B cell (primary cell): ENCODE measurements at regions not wholly inside any gene's neighbourhood (a gene's known extent, or its start where the extent isn't known, plus 50 kb on each side); places are given as distances from the start of the nearest gene placed in this dataset.

ENCODE experiments used
- ATAC-seq: fragments of 200-7000 bp; cut with Tn5 transposase; one replicate; pipeline ENCODE4 v1.10.0; 2021; ENCODE audit warnings: low read depth, mild to moderate bottlenecking, moderate number of reproducible peaks, moderate library complexity
- CTCF ChIA-PET: fragments of 350-600 bp; sonication (Branson Sonifier 250); formaldehyde crosslinking; loops from one replicate; lab custom pipeline; 2021; ENCODE audit warnings: antibody characterized with exemption, inconsistent platforms; lab: Charles Lee
- POLR2A ChIA-PET: fragments of 350-600 bp; sonication (Branson Sonifier 250); formaldehyde crosslinking; loops from one replicate; lab custom pipeline; 2021; ENCODE audit warnings: antibody characterized with exemption; lab: Charles Lee
- DNase-seq: peaks from one replicate; pipeline ENCODE4 v3.0.0; 2013
- H2AFZ ChIP-seq: 2 replicates; pipeline ENCODE4 v1.6.1; 2012; ENCODE audit warnings: mild to moderate bottlenecking, low read depth, low read length; ENCODE audit not compliant: insufficient read depth, poor library complexity, severe bottlenecking
- H3K27ac ChIP-seq, 2 donors: 1 replicate in 1 of 2; 2 replicates in 1 of 2; pipeline ENCODE4 v1.5.1; 2012 to 2013; ENCODE audit warnings: low read length in 2 of 2, mild to moderate bottlenecking in 2 of 2, moderate library complexity in 1 of 2
- H3K27me3 ChIP-seq, 4 experiments: fragments of 200-600 bp in 1 of 4; sonication (generic) in 1 of 4; replicated peaks in 1 of 4; 1 replicate in 2 of 4; 2 replicates in 2 of 4; pipeline versions ENCODE4 v1.6.1 to v1.7.0; 2013 to 2016; ENCODE audit warnings: low read length in 3 of 4, mild to moderate bottlenecking in 2 of 4, mixed read lengths in 1 of 4, moderate library complexity in 1 of 4; ENCODE audit not compliant: insufficient read depth in 4 of 4, control insufficient read depth in 3 of 4; ENCODE audit errors: control extremely low read depth in 1 of 4
- H3K36me3 ChIP-seq, 2 experiments: replicated peaks in 1 of 2; 1 replicate in 1 of 2; 2 replicates in 1 of 2; pipeline versions ENCODE4 v1.6.1 to v1.7.1; 2013; ENCODE audit warnings: low read length in 1 of 2; ENCODE audit not compliant: insufficient read depth in 2 of 2, control insufficient read depth in 1 of 2; ENCODE audit errors: control extremely low read depth in 1 of 2, extremely low read depth in 1 of 2
- H3K4me1 ChIP-seq, 2 donors: fragments of 200-600 bp in 1 of 2; sonication (generic) in 1 of 2; 1 replicate in 1 of 2; 2 replicates in 1 of 2; pipeline versions ENCODE4 v1.5.1 to v1.6.1; 2013 to 2017; ENCODE audit warnings: low read length in 2 of 2; ENCODE audit not compliant: control insufficient read depth in 2 of 2, insufficient read depth in 2 of 2
- H3K4me2 ChIP-seq: replicated peaks from 2 replicates; pipeline ENCODE3; 2012; ENCODE audit warnings: mild to moderate bottlenecking, low read depth, low read length; ENCODE audit not compliant: poor library complexity, severe bottlenecking
- H3K4me3 ChIP-seq, 5 experiments: fragments of 200-600 bp in 1 of 5; sonication (generic) in 1 of 5; 1 replicate in 3 of 5; 2 replicates in 2 of 5; pipeline versions ENCODE4 v1.5.1 to v1.7.0; 2011 to 2016; ENCODE audit warnings: low read length in 4 of 5, mild to moderate bottlenecking in 4 of 5, low read depth in 2 of 5, control low read depth in 1 of 5, moderate library complexity in 1 of 5; ENCODE audit not compliant: insufficient read depth in 1 of 5; ENCODE audit errors: control extremely low read depth in 1 of 5, extremely low read depth in 1 of 5
- H3K79me2 ChIP-seq: fragments of 200-600 bp; sonication (generic); one replicate; pipeline ENCODE4 v1.6.0; 2016; ENCODE audit warnings: low read length; ENCODE audit not compliant: control insufficient read depth, insufficient read depth
- H3K9ac ChIP-seq: fragments of 200-600 bp; sonication (generic); 2 replicates; pipeline ENCODE4 v1.6.1; 2017; ENCODE audit warnings: mild to moderate bottlenecking, low read length, moderate library complexity
- H3K9me3 ChIP-seq, 3 donors: one replicate each; pipeline versions ENCODE4 v1.6.1 to v1.7.1; 2013; ENCODE audit warnings: low read length in 2 of 3; ENCODE audit not compliant: control insufficient read depth in 2 of 3, insufficient read depth in 1 of 3; ENCODE audit errors: control extremely low read depth in 1 of 3
- H4K20me1 ChIP-seq: 2 replicates; pipeline ENCODE4 v1.6.0; 2012; ENCODE audit warnings: mild to moderate bottlenecking, low read length; ENCODE audit not compliant: insufficient read depth, control insufficient read depth, poor library complexity, severe bottlenecking
- H3K27ac Mint-ChIP-seq: one replicate; pipeline ENCODE4 v1.8.0; 2021; ENCODE audit warnings: mixed read lengths
- H3K27me3 Mint-ChIP-seq: one replicate; pipeline ENCODE4 v1.8.0; 2021; ENCODE audit warnings: mixed read lengths
- H3K4me1 Mint-ChIP-seq: one replicate; pipeline ENCODE4 v1.8.0; 2021; ENCODE audit warnings: mixed read lengths
- H3K4me3 Mint-ChIP-seq: one replicate; pipeline ENCODE4 v1.8.0; 2021; ENCODE audit warnings: mixed read lengths
- H3K9me3 Mint-ChIP-seq: one replicate; pipeline ENCODE4 v1.8.0; 2022; ENCODE audit warnings: mixed read lengths; ENCODE audit not compliant: insufficient read depth
- CTCF ChIP-seq: fragments of 200-600 bp; IDR thresholded peaks from one replicate; pipeline ENCODE4 v1.8.0; 2022; ENCODE audit warnings: antibody characterized with exemption, mild to moderate bottlenecking
- EZH2 ChIP-seq: IDR thresholded peaks from 2 replicates; pipeline ENCODE4 v1.6.1; 2012; ENCODE audit warnings: borderline replicate concordance, low read depth, mild to moderate bottlenecking, moderate library complexity, low read length; ENCODE audit not compliant: insufficient read depth, poor library complexity, severe bottlenecking
- WGBS: methylation state at CpG from one replicate; pipeline ENCODE4 v1.1.5; 2013; ENCODE audit warnings: missing lambda C conversion rate; ENCODE audit not compliant: insufficient coverage; 5-methylcytosine and 5-hydroxymethylcytosine counted together
- intact Hi-C: fragments of 100-400 bp; cut with micrococcal nuclease; formaldehyde crosslinking; loops from one replicate; pipeline ENCODE4 v1.10.0; 2022

- Mint-ChIP-seq H3K27ac (no peak overlapping the region), H3K9me3 (peaks cover 2% of the 10 kb centered on the region), H3K27me3 (no peaks in the 10 kb centered on the region), H3K4me1 (no peaks in the 10 kb centered on the region), H3K4me3 (no peak overlapping the region)
- Histone ChIP-seq H3K4me3 (no peak overlapping the region), H4K20me1 (no peaks in the 10 kb centered on the region), H3K9ac (no peak overlapping the region), H3K4me2 (no peak overlapping the region), H3K4me1 (no peaks in the 10 kb centered on the region), H3K36me3 (no peaks in the 10 kb centered on the region), H3K27me3 (no peaks in the 10 kb centered on the region), H3K27ac (no peak overlapping the region), H3K79me2 (no peaks in the 10 kb centered on the region), H3K9me3 (no peaks in the 10 kb centered on the region), H2AFZ (peak overlapping the region; percentile 32)
- DNase-seq = no peak
- WGBS = no CpG with 5 or more reads among the region's 3 CpGs
- no peak for ATAC-seq
- no peak for TF ChIP-seq EZH2
- TF ChIP-seq CTCF = no peak
- intact Hi-C loops = no loop called here
- CTCF ChIA-PET = no interaction called here
- POLR2A ChIA-PET = no interaction called here
Observed at GRCh38 chr1:87612956-87613355, 284.3 kb downstream of the LMO4 start.

- intact Hi-C loops = no loop called here
- no peak overlapping the region for H3K4me3 ChIP-seq
Observed at GRCh38 chr1:87615491-87615890, 286.8 kb downstream of the LMO4 start.

More at GRCh38 chr1:87615491-87615890, 286.8 kb downstream of the LMO4 start:
- Histone ChIP-seq H3K27ac (no peak overlapping the region), H3K36me3 (no peaks in the 10 kb centered on the region), H3K4me2 (no peak overlapping the region), H3K9me3 (peaks cover 0 to 13% (median 0%) of the 10 kb centered on the region in 3 donors), H3K79me2 (no peaks in the 10 kb centered on the region), H3K4me1 (no peaks in the 10 kb centered on the region), H3K27me3 (peaks cover 0 to 3% (median 0%) of the 10 kb centered on the region in 4 experiments), H2AFZ (no peak overlapping the region), H4K20me1 (no peaks in the 10 kb centered on the region), H3K9ac (no peak overlapping the region)
- no peak overlapping the region for H3K27ac Mint-ChIP-seq
- WGBS = no CpG with 5 or more reads among the region's 2 CpGs
- H3K4me3 Mint-ChIP-seq = no peak overlapping the region
- ChIA-PET CTCF (interaction anchor here (0.6 kb wide), 1 partner anchor 221 kb away, joined by 3 read pairs; no protein-coding TSS in a partner anchor), POLR2A (no interaction called here)
- DNase-seq (no peak), ATAC-seq (no peak)
- TF ChIP-seq EZH2 (no peak), CTCF (no peak)
- no peaks in the 10 kb centered on the region for H3K9me3 Mint-ChIP-seq
- no peaks in the 10 kb centered on the region for H3K4me1 Mint-ChIP-seq
- H3K27me3 Mint-ChIP-seq = no peaks in the 10 kb centered on the region
